Caco-2 (cell line): ENCODE measurements at regions not wholly inside any gene's neighbourhood (a gene's known extent, or its start where the extent isn't known, plus 50 kb on each side); places are given as distances from the start of the nearest gene placed in this dataset.
"Not testable (repeated sequence)": the region's sequence is repeated elsewhere in the genome, so short reads cannot be mapped to it uniquely, and the experiment has no call there.

ENCODE experiments used
- BruUV-seq: library from RNA; stranded (reverse); fragments of 400-500 nt; replicated peaks from 2 replicates; lab custom pipeline; 2021; lab: Mats Ljungman, UMichigan
- CTCF ChIA-PET: fragments of 300-600 bp; sonication (Branson Sonifier 250); formaldehyde crosslinking; loops from one replicate; lab custom pipeline; 2022; ENCODE audit warnings: antibody characterized with exemption; lab: Charles Lee
- POLR2A ChIA-PET: fragments of 300-600 bp; sonication (Branson Sonifier 250); formaldehyde crosslinking; loops from one replicate; lab custom pipeline; 2022; ENCODE audit warnings: antibody characterized with exemption; lab: Charles Lee
- DNase-seq, 2 experiments: peaks; one replicate each; pipeline versions ENCODE4 v3.0.0 to v3.0.0-alpha.2; 2020 to 2022
- H3K27me3 ChIP-seq: replicated peaks from 2 replicates; pipeline ENCODE4 v1.6.0; 2011; ENCODE audit warnings: low read length; ENCODE audit not compliant: control insufficient read depth, insufficient read depth
- H3K36me3 ChIP-seq: 2 replicates; pipeline ENCODE4 v1.5.1; 2011; ENCODE audit warnings: low read length; ENCODE audit not compliant: control insufficient read depth, insufficient read depth
- H3K4me1 ChIP-seq: fragments of 250-450 bp; sonication (Bioruptor Pico); 2 replicates; pipeline ENCODE4 v1.5.1; 2020; ENCODE audit warnings: mild to moderate bottlenecking
- H3K4me3 ChIP-seq: 2 replicates; pipeline ENCODE4 v1.5.1; 2011; ENCODE audit warnings: low read depth, mild to moderate bottlenecking, control low read depth, low read length
- H3K9me3 ChIP-seq: fragments of 250-450 bp; sonication (Bioruptor Pico); 2 replicates; pipeline ENCODE4 v1.5.1; 2020; ENCODE audit warnings: mild to moderate bottlenecking, moderate library complexity
- H3K27ac Mint-ChIP-seq: one replicate; pipeline ENCODE4 v1.8.0; 2022; ENCODE audit warnings: mixed read lengths; ENCODE audit not compliant: unreplicated experiment
- H3K27me3 Mint-ChIP-seq: one replicate; pipeline ENCODE4 v1.8.0; 2022; ENCODE audit warnings: mixed read lengths; ENCODE audit not compliant: insufficient read depth, unreplicated experiment
- H3K36me3 Mint-ChIP-seq: one replicate; pipeline ENCODE4 v1.8.0; 2022; ENCODE audit warnings: mild to moderate bottlenecking, mixed read lengths; ENCODE audit not compliant: insufficient read depth, unreplicated experiment
- H3K4me1 Mint-ChIP-seq: one replicate; pipeline ENCODE4 v1.8.0; 2022; ENCODE audit warnings: low read depth, mixed read lengths; ENCODE audit not compliant: unreplicated experiment
- H3K4me3 Mint-ChIP-seq: one replicate; pipeline ENCODE4 v1.8.0; 2022; ENCODE audit warnings: mild to moderate bottlenecking, moderate library complexity, mixed read lengths; ENCODE audit not compliant: unreplicated experiment
- H3K9me3 Mint-ChIP-seq: one replicate; pipeline ENCODE4 v1.8.0; 2022; ENCODE audit warnings: mixed read lengths; ENCODE audit not compliant: unreplicated experiment
- CTCF ChIP-seq, 2 experiments: fragments of 200-600 bp in 1 of 2; IDR thresholded peaks; 1 replicate in 1 of 2; 2 replicates in 1 of 2; pipeline versions ENCODE4 v1.5.1 to v1.8.0; 2011 to 2022; ENCODE audit warnings: antibody characterized with exemption in 1 of 2, control low read depth in 1 of 2, inconsistent platforms in 1 of 2, low read depth in 1 of 2, low read length in 1 of 2, mild to moderate bottlenecking in 1 of 2, moderate library complexity in 1 of 2; ENCODE audit not compliant: insufficient read depth in 1 of 2, severe bottlenecking in 1 of 2, unreplicated experiment in 1 of 2
- intact Hi-C: fragments of 100-400 bp; cut with micrococcal nuclease; formaldehyde crosslinking; loops from one replicate; pipeline ENCODE4 v1.10.0; 2022; ENCODE audit not compliant: unreplicated experiment

GRCh38 chrX:88170553-88170952, 576.5 kb upstream of the CPXCR1 start:
- H3K4me3 Mint-ChIP-seq: no peak overlapping the region
- no peak for TF ChIP-seq CTCF (IDR thresholded peaks at IDR 0.05; ENCODE audit: insufficient read depth in 1 of 2, low read depth in 1 of 2, low read length in 1 of 2, severe bottlenecking in 1 of 2, unreplicated experiment in 1 of 2)

GRCh38 chrX:88173932-88174440, 573.0 kb upstream of the CPXCR1 start:
- H3K4me3 Mint-ChIP-seq, H3K9me3 ChIP-seq, CTCF ChIA-PET, H3K27me3 Mint-ChIP-seq, BruUV-seq, H3K4me1 Mint-ChIP-seq, POLR2A ChIA-PET, H3K27ac Mint-ChIP-seq, H3K27me3 ChIP-seq, H3K9me3 Mint-ChIP-seq, intact Hi-C loops, H3K4me1 ChIP-seq, H3K4me3 ChIP-seq, H3K36me3 Mint-ChIP-seq, H3K36me3 ChIP-seq: not testable (repeated sequence)
- peak; percentile 10 to 29 for DNase-seq

More at GRCh38 chrX:88170553-88170952, 576.5 kb upstream of the CPXCR1 start:
- peak; percentile 18 to 35 for DNase-seq
- Mint-ChIP-seq H3K4me1 (peaks cover 6% of the 10 kb centered on the region), H3K36me3 (no peaks in the 10 kb centered on the region), H3K27ac (peak overlapping the region; percentile 32), H3K27me3 (no peaks in the 10 kb centered on the region), H3K9me3 (peaks cover 25% of the 10 kb centered on the region)
- Histone ChIP-seq H3K4me3 (no peak overlapping the region), H3K9me3 (no peaks in the 10 kb centered on the region; the same call in 1 of the 2 replicates), H3K36me3 (no peaks in the 10 kb centered on the region), H3K27me3 (no peaks in the 10 kb centered on the region), H3K4me1 (peaks cover 6% of the 10 kb centered on the region; the same call in 1 of the 2 replicates)
- POLR2A ChIA-PET: no interaction called here
- no TSS peak for BruUV-seq
- CTCF ChIA-PET: no interaction called here
- intact Hi-C loops: no loop called here

- no peak for DNase-seq
- Mint-ChIP-seq H3K36me3 (no peaks in the 10 kb centered on the region), H3K4me1 (no peaks in the 10 kb centered on the region), H3K9me3 (no peaks in the 10 kb centered on the region), H3K4me3 (no peak overlapping the region), H3K27me3 (no peaks in the 10 kb centered on the region), H3K27ac (no peak overlapping the region)
- no TSS peak for BruUV-seq
- Histone ChIP-seq H3K27me3 (no peaks in the 10 kb centered on the region), H3K9me3 (no peaks in the 10 kb centered on the region), H3K4me1 (no peaks in the 10 kb centered on the region), H3K4me3 (no peak overlapping the region), H3K36me3 (no peaks in the 10 kb centered on the region)
- no peak for TF ChIP-seq CTCF (IDR thresholded peaks at IDR 0.05; ENCODE audit: insufficient read depth in 1 of 2, low read depth in 1 of 2, low read length in 1 of 2, severe bottlenecking in 1 of 2, unreplicated experiment in 1 of 2)
- intact Hi-C loops: no loop called here
- ChIA-PET CTCF (no interaction called here), POLR2A (no interaction called here)
These were observed 544.9 kb upstream of the CPXCR1 start for GRCh38 chrX:88202149-88202548.

- H3K4me1 Mint-ChIP-seq: no peaks in the 10 kb centered on the region
- POLR2A ChIA-PET: no interaction called here
- no peaks in the 10 kb centered on the region for H3K36me3 Mint-ChIP-seq
- no peak overlapping the region for H3K27ac Mint-ChIP-seq
- no peak for TF ChIP-seq CTCF (IDR thresholded peaks at IDR 0.05; ENCODE audit: insufficient read depth in 1 of 2, low read depth in 1 of 2, low read length in 1 of 2, severe bottlenecking in 1 of 2, unreplicated experiment in 1 of 2)
- Histone ChIP-seq H3K4me1 (no peaks in the 10 kb centered on the region), H3K36me3 (no peaks in the 10 kb centered on the region), H3K9me3 (no peaks in the 10 kb centered on the region), H3K4me3 (no peak overlapping the region), H3K27me3 (no peaks in the 10 kb centered on the region)
- H3K4me3 Mint-ChIP-seq: no peak overlapping the region
- intact Hi-C loops: no loop called here
- H3K27me3 Mint-ChIP-seq: no peaks in the 10 kb centered on the region
- CTCF ChIA-PET: no interaction called here
- H3K9me3 Mint-ChIP-seq: no peaks in the 10 kb centered on the region
- no peak for DNase-seq
- no TSS peak for BruUV-seq
These were observed 503.0 kb upstream of the CPXCR1 start for GRCh38 chrX:88244066-88244465.
